PC-9 (cell line): ENCODE measurements at regions not wholly inside any gene's neighbourhood (a gene's known extent, or its start where the extent isn't known, plus 50 kb on each side); places are given as distances from the start of the nearest gene placed in this dataset.
"Not testable (repeated sequence)": the region's sequence is repeated elsewhere in the genome, so short reads cannot be mapped to it uniquely, and the experiment has no call there.

Experiments
- BruUV-seq: library from RNA; stranded (reverse); fragments of 400-500 nt; replicated peaks from 2 replicates; lab custom pipeline; 2021; lab: Mats Ljungman, UMichigan
- CTCF ChIA-PET: fragments of 300-600 bp; sonication (Branson Sonifier 250); formaldehyde crosslinking; loops from one replicate; lab custom pipeline; 2022; ENCODE audit warnings: antibody characterized with exemption; lab: Charles Lee
- POLR2A ChIA-PET: fragments of 300-600 bp; sonication (Branson Sonifier 250); formaldehyde crosslinking; loops from one replicate; lab custom pipeline; 2022; ENCODE audit warnings: antibody characterized with exemption; ENCODE audit not compliant: unreplicated experiment; lab: Charles Lee
- DNase-seq, 2 experiments: peaks; one replicate each; pipeline versions ENCODE4 v3.0.0 to v3.0.0-alpha.2; 2015 to 2022; ENCODE audit warnings: mixed read lengths in 1 of 2
- H2AFZ ChIP-seq: fragments of 200-600 bp; sonication (generic); 2 replicates; pipeline ENCODE4 v1.8.1; 2017; ENCODE audit warnings: antibody characterized with exemption
- H3F3A ChIP-seq: fragments of 200-600 bp; sonication (generic); 2 replicates; pipeline ENCODE4 v1.8.1; 2017; ENCODE audit warnings: antibody characterized with exemption, mild to moderate bottlenecking, low read depth; ENCODE audit not compliant: insufficient read depth
- H3K27ac ChIP-seq: fragments of 200-600 bp; sonication (generic); 2 replicates; pipeline ENCODE4 v1.6.1; 2016; ENCODE audit warnings: mixed run types
- H3K27me3 ChIP-seq: fragments of 200-600 bp; sonication (generic); 2 replicates; pipeline ENCODE4 v1.6.1; 2016; ENCODE audit warnings: low read depth, mixed run types; ENCODE audit not compliant: insufficient read depth
- H3K36me3 ChIP-seq: fragments of 200-600 bp; sonication (generic); 2 replicates; pipeline ENCODE4 v1.6.1; 2016; ENCODE audit warnings: low read depth, mixed run types
- H3K4me1 ChIP-seq: fragments of 200-600 bp; sonication (generic); replicated peaks from 2 replicates; pipeline ENCODE4 v1.6.1; 2016; ENCODE audit warnings: mixed run types; ENCODE audit not compliant: insufficient read depth
- H3K4me2 ChIP-seq: fragments of 200-600 bp; sonication (generic); 2 replicates; pipeline ENCODE4 v1.6.1; 2017; ENCODE audit warnings: mixed run types
- H3K4me3 ChIP-seq: fragments of 200-600 bp; sonication (generic); 2 replicates; pipeline ENCODE4 v1.6.1; 2016; ENCODE audit warnings: mixed run types
- H3K79me2 ChIP-seq: fragments of 200-600 bp; sonication (generic); 2 replicates; pipeline ENCODE4 v1.6.1; 2017; ENCODE audit warnings: low read depth, mixed run types
- H3K9me2 ChIP-seq: fragments of 200-600 bp; sonication (generic); 2 replicates; pipeline ENCODE4 v1.8.1; 2017; ENCODE audit warnings: mild to moderate bottlenecking; ENCODE audit not compliant: insufficient read depth
- H3K9me3 ChIP-seq: fragments of 200-600 bp; sonication (generic); 2 replicates; pipeline ENCODE4 v1.8.1; 2016; ENCODE audit warnings: low read depth; ENCODE audit not compliant: insufficient read depth
- H4K20me1 ChIP-seq: fragments of 200-600 bp; sonication (generic); 2 replicates; pipeline ENCODE4 v1.8.1; 2017; ENCODE audit not compliant: insufficient read depth
- EZH2 ChIP-seq: fragments of 200-600 bp; sonication (generic); IDR thresholded peaks from 2 replicates; pipeline ENCODE4 v1.8.0; 2017; ENCODE audit warnings: antibody characterized with exemption, low read depth
- intact Hi-C: fragments of 100-400 bp; cut with micrococcal nuclease; formaldehyde crosslinking; loops from one replicate; pipeline ENCODE4 v1.10.0; 2022; ENCODE audit not compliant: unreplicated experiment
- TF ChIP-seq, protein P1 (sequence below): fragments of 200-600 bp; sonication (generic); conservative IDR thresholded peaks from 2 replicates; pipeline ENCODE4 v1.6.1; 2017; ENCODE audit warnings: mixed run types, antibody characterized with exemption, mild to moderate bottlenecking, moderate library complexity

DNA sequence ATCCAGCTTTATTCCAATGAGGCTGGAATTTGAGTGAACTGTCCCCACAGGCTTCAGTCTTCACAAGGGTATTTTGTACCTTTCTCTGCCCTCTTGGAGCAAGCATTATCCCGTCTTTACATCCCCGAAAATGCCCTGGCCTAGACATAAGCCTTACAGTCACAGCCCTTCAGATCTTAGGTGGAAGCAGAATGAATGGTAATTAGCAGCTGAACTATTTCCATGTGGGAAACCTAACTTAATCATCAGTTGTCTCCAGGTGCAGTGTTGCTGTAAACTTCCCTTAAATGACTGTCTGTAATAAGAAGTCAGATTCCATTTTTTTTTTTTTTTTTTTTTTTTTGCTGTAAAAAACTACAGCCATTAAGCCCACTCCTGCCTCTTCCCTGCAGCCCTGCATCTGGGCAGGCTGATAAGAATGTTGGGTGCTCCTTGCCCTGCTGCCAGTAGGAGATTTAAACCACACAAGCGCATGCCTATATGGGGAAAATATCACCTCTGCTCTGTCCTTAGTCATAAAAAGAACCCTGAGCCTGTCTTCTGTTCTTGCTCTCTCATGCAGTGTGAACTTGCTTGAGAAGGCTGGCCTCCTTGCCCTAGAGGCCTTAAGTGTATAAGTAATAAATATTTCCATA lies 426.8 kb upstream of the SLITRK5 start:
- BruUV-seq = no TSS peak

DNA sequence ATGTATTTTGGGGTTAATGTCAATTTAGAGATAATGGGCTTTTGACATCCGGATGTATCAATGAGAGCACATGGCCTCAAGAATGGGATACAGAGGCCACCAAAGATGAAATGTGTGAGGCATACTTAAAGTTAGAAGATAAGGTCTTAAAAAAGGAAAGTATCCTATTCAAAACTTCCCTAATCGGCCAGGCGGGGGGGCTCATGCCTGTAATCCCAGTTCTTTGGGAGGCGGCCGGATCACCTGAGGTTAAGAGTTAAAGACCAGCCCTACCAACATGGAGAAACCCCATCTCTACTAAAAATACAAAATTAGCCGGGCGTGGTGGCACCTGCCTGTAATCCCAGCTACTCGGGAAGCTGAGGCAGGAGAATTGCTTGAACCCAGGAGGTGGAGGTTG lies 421.3 kb upstream of the SLITRK5 start:
- H3K27me3 ChIP-seq, H3K4me1 ChIP-seq, H3K4me3 ChIP-seq, H3K36me3 ChIP-seq, BruUV-seq, H3K9me2 ChIP-seq, H3K27ac ChIP-seq, H4K20me1 ChIP-seq, H3K4me2 ChIP-seq, H3F3A ChIP-seq, DNase-seq, H2AFZ ChIP-seq, POLR2A ChIA-PET, H3K9me3 ChIP-seq, H3K79me2 ChIP-seq, CTCF ChIA-PET: not testable (repeated sequence)
- intact Hi-C loops = loop anchor here (10.0 kb wide), 1 partner anchor 415 kb away; no protein-coding TSS in a partner anchor

More for the DNA sequence above, 426.8 kb upstream of the SLITRK5 start:
- H3K9me2 ChIP-seq = no peaks in the 10 kb centered on the region
- no peaks in the 10 kb centered on the region for H3K27me3 ChIP-seq
- no peak overlapping the region for H3K27ac ChIP-seq
- intact Hi-C loops = no loop called here
- H4K20me1 ChIP-seq = no peaks in the 10 kb centered on the region
- ChIA-PET CTCF (no interaction called here), POLR2A (no interaction called here)
- no peak for DNase-seq
- no peak overlapping the region for H3K4me2 ChIP-seq
- no peaks in the 10 kb centered on the region for H3K4me1 ChIP-seq
- H3F3A ChIP-seq = no peaks in the 10 kb centered on the region
- no peaks in the 10 kb centered on the region for H3K9me3 ChIP-seq
- H2AFZ ChIP-seq = no peak overlapping the region
- no peak overlapping the region for H3K4me3 ChIP-seq
- TF ChIP-seq, protein P1, sequence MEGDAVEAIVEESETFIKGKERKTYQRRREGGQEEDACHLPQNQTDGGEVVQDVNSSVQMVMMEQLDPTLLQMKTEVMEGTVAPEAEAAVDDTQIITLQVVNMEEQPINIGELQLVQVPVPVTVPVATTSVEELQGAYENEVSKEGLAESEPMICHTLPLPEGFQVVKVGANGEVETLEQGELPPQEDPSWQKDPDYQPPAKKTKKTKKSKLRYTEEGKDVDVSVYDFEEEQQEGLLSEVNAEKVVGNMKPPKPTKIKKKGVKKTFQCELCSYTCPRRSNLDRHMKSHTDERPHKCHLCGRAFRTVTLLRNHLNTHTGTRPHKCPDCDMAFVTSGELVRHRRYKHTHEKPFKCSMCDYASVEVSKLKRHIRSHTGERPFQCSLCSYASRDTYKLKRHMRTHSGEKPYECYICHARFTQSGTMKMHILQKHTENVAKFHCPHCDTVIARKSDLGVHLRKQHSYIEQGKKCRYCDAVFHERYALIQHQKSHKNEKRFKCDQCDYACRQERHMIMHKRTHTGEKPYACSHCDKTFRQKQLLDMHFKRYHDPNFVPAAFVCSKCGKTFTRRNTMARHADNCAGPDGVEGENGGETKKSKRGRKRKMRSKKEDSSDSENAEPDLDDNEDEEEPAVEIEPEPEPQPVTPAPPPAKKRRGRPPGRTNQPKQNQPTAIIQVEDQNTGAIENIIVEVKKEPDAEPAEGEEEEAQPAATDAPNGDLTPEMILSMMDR = no peak
- TF ChIP-seq EZH2 = no peak
- no peaks in the 10 kb centered on the region for H3K79me2 ChIP-seq
- no peaks in the 10 kb centered on the region for H3K36me3 ChIP-seq

DNA sequence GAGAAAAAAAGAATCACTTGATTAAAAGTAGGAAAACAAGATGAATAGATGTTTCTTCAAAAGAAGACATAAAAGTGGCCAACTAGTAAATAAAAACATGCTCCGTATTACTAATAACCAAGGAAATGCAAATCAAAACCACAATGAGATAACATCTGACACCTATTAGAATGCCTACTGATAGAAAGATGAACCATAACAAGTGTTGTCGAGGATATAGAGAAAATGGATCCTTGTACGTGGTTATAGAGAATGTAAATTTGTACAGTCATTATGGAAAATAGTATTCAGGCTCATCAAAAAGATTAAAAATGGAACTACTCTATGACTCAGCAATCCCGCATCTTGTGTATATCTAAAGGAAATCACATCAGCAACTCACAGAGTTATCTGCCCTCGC lies 415.8 kb upstream of the SLITRK5 start:
- Histone ChIP-seq H3K27me3 (no peaks in the 10 kb centered on the region), H3K4me3 (no peak overlapping the region), H3K36me3 (no peaks in the 10 kb centered on the region), H3F3A (no peaks in the 10 kb centered on the region), H3K27ac (no peak overlapping the region), H3K4me1 (no peaks in the 10 kb centered on the region), H2AFZ (no peak overlapping the region), H3K9me2 (no peaks in the 10 kb centered on the region), H4K20me1 (no peaks in the 10 kb centered on the region), H3K4me2 (no peak overlapping the region), H3K79me2 (no peaks in the 10 kb centered on the region), H3K9me3 (no peaks in the 10 kb centered on the region)
- DNase-seq = no peak
- ChIA-PET POLR2A (no interaction called here), CTCF (no interaction called here)
- intact Hi-C loops = loop anchor here (10.0 kb wide), 1 partner anchor 409 kb away; no protein-coding TSS in a partner anchor
- TF ChIP-seq, protein P1 = no peak
- no peak for TF ChIP-seq EZH2
- no TSS peak for BruUV-seq
